ENCODE measurements at regions not wholly inside any gene's neighbourhood (a gene's known extent, or its start where the extent isn't known, plus 50 kb on each side); places are given as distances from the start of the nearest gene placed in this dataset.

GRCh38 chr6:71529026-71529425 is 240.4 kb downstream of the OGFRL1 start:
- no peak for DNase-seq (ENCODE audit: low read depth)

- no peak for DNase-seq (ENCODE audit: low read depth)
These were observed 241.2 kb downstream of the OGFRL1 start for GRCh38 chr6:71529769-71530168.

GRCh38 chr6:71531006-71531405 is 242.4 kb downstream of the OGFRL1 start:
- DNase-seq (ENCODE audit: low read depth): no peak

- DNase-seq (ENCODE audit: low read depth): no peak
These were observed 243.2 kb downstream of the OGFRL1 start for GRCh38 chr6:71531841-71532240.

- no peak for DNase-seq (ENCODE audit: low read depth)
These were observed 245.3 kb downstream of the OGFRL1 start for GRCh38 chr6:71533939-71534379.

GRCh38 chr6:71534921-71535320 is 246.3 kb downstream of the OGFRL1 start:
- DNase-seq (ENCODE audit: low read depth): no peak

GRCh38 chr6:71537717-71538116 is 249.1 kb downstream of the OGFRL1 start:
- no peak for DNase-seq (ENCODE audit: low read depth)

- DNase-seq (ENCODE audit: low read depth): no peak
These were observed 255.4 kb downstream of the OGFRL1 start for GRCh38 chr6:71544028-71544427.

GRCh38 chr6:71544906-71545305 is 256.3 kb downstream of the OGFRL1 start:
- DNase-seq (ENCODE audit: low read depth): no peak

- no peak for DNase-seq (ENCODE audit: low read depth)
These were observed 257.3 kb downstream of the OGFRL1 start for GRCh38 chr6:71545905-71546304.

GRCh38 chr6:71551798-71552197 is 263.2 kb downstream of the OGFRL1 start:
- DNase-seq (ENCODE audit: low read depth): no peak

- DNase-seq (ENCODE audit: low read depth): no peak
These were observed 267.5 kb downstream of the OGFRL1 start for GRCh38 chr6:71556141-71556540.

- no peak for DNase-seq (ENCODE audit: low read depth)
These were observed 270.4 kb downstream of the OGFRL1 start for GRCh38 chr6:71558974-71559373.

- DNase-seq (ENCODE audit: low read depth): no peak
These were observed 279.0 kb downstream of the OGFRL1 start for GRCh38 chr6:71567562-71567961.

GRCh38 chr6:71577766-71578165 is 289.2 kb downstream of the OGFRL1 start:
- DNase-seq (ENCODE audit: low read depth): no peak

GRCh38 chr6:71579902-71580301 is 291.3 kb downstream of the OGFRL1 start:
- no peak for DNase-seq (ENCODE audit: low read depth)

GRCh38 chr6:71582820-71583219 is 294.2 kb downstream of the OGFRL1 start:
- no peak for DNase-seq (ENCODE audit: low read depth)

- no peak for DNase-seq (ENCODE audit: low read depth)
These were observed 296.3 kb downstream of the OGFRL1 start for GRCh38 chr6:71584712-71585436.

GRCh38 chr6:71585472-71585871 is 296.9 kb downstream of the OGFRL1 start:
- no peak for DNase-seq (ENCODE audit: low read depth)

GRCh38 chr6:71588490-71588889 is 297.9 kb upstream of the RIMS1 start:
- DNase-seq (ENCODE audit: low read depth): no peak

- no peak for DNase-seq (ENCODE audit: low read depth)
These were observed 297.1 kb upstream of the RIMS1 start for GRCh38 chr6:71589254-71589653.

GRCh38 chr6:71592643-71593042 is 293.7 kb upstream of the RIMS1 start:
- no peak for DNase-seq (ENCODE audit: low read depth)

GRCh38 chr6:71599359-71599758 is 287.0 kb upstream of the RIMS1 start:
- no peak for DNase-seq (ENCODE audit: low read depth)

GRCh38 chr6:71602385-71603007 is 283.9 kb upstream of the RIMS1 start:
- DNase-seq (ENCODE audit: low read depth): no peak

Measured in activated T-cell treated with anti-CD3 and anti-CD28 coated beads for 24 hours (primary cell).